ENCODE measurements at regions not wholly inside any gene's neighbourhood (a gene's known extent, or its start where the extent isn't known, plus 50 kb on each side); places are given as distances from the start of the nearest gene placed in this dataset.

GRCh38 chr10:3475367-3475766 lies 302.8 kb upstream of the PITRM1 start:
- TF ChIP-seq GABPA (IDR thresholded peaks at IDR 0.05; ENCODE audit: low read depth) (no peak), POLR2AphosphoS5 (IDR thresholded peaks at IDR 0.05; ENCODE audit: low read depth) (no peak), SPI1 (IDR thresholded peaks at IDR 0.05; ENCODE audit: borderline replicate concordance, low read depth) (no peak)
- TF ChIP-seq, protein P1, sequence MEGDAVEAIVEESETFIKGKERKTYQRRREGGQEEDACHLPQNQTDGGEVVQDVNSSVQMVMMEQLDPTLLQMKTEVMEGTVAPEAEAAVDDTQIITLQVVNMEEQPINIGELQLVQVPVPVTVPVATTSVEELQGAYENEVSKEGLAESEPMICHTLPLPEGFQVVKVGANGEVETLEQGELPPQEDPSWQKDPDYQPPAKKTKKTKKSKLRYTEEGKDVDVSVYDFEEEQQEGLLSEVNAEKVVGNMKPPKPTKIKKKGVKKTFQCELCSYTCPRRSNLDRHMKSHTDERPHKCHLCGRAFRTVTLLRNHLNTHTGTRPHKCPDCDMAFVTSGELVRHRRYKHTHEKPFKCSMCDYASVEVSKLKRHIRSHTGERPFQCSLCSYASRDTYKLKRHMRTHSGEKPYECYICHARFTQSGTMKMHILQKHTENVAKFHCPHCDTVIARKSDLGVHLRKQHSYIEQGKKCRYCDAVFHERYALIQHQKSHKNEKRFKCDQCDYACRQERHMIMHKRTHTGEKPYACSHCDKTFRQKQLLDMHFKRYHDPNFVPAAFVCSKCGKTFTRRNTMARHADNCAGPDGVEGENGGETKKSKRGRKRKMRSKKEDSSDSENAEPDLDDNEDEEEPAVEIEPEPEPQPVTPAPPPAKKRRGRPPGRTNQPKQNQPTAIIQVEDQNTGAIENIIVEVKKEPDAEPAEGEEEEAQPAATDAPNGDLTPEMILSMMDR (IDR thresholded peaks at IDR 0.05; ENCODE audit: insufficient read depth, low read length) = no peak
- TF ChIP-seq, protein P2, sequence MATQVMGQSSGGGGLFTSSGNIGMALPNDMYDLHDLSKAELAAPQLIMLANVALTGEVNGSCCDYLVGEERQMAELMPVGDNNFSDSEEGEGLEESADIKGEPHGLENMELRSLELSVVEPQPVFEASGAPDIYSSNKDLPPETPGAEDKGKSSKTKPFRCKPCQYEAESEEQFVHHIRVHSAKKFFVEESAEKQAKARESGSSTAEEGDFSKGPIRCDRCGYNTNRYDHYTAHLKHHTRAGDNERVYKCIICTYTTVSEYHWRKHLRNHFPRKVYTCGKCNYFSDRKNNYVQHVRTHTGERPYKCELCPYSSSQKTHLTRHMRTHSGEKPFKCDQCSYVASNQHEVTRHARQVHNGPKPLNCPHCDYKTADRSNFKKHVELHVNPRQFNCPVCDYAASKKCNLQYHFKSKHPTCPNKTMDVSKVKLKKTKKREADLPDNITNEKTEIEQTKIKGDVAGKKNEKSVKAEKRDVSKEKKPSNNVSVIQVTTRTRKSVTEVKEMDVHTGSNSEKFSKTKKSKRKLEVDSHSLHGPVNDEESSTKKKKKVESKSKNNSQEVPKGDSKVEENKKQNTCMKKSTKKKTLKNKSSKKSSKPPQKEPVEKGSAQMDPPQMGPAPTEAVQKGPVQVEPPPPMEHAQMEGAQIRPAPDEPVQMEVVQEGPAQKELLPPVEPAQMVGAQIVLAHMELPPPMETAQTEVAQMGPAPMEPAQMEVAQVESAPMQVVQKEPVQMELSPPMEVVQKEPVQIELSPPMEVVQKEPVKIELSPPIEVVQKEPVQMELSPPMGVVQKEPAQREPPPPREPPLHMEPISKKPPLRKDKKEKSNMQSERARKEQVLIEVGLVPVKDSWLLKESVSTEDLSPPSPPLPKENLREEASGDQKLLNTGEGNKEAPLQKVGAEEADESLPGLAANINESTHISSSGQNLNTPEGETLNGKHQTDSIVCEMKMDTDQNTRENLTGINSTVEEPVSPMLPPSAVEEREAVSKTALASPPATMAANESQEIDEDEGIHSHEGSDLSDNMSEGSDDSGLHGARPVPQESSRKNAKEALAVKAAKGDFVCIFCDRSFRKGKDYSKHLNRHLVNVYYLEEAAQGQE (IDR thresholded peaks at IDR 0.05; ENCODE audit: insufficient replicate concordance, low read depth) = no peak
